HG03442 (cell line): ENCODE measurements at regions not wholly inside any gene's neighbourhood (a gene's known extent, or its start where the extent isn't known, plus 50 kb on each side); places are given as distances from the start of the nearest gene placed in this dataset.
"Not testable (repeated sequence)": the region's sequence is repeated elsewhere in the genome, so short reads cannot be mapped to it uniquely, and the experiment has no call there.

ENCODE experiments used
- ATAC-seq: cut with Tn5 transposase; IDR thresholded peaks from one replicate; pipeline ENCODE4 v1.9.1; 2021; ENCODE audit warnings: mild to moderate bottlenecking, moderate library complexity; ENCODE audit not compliant: unreplicated experiment

DNA sequence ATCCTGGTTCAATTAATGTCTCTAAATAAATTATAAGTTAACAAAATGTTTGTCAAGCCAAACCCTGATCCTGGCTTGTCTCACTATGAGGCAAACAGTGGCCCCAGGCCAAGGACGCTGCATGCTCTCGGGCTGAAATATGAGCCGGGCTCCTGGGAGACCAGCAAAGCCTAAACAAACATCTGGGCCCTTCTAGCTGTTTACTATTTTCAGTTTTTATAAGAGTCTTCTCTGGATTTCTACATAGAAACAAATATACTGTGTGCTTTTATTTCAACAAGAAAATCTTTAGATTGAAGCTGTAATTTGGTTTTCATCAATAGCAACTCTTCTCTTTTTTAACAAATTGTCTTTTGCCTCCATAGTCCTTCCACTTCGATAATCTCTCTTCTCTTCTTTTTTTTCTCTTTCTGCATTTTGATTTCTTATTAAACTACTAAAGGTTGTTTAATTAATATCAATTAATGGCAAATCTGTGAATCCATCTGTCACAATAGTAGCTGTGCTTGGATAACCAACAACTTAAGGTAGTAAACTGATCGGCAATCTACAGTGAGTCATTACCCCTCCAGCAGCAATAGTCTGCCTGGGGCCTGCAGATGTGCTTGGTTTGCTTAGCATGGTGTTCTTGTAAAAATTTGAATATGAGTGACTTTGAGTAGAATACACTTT is 83.3 kb upstream of the DNAJC1 start:
- no peak for ATAC-seq

DNA sequence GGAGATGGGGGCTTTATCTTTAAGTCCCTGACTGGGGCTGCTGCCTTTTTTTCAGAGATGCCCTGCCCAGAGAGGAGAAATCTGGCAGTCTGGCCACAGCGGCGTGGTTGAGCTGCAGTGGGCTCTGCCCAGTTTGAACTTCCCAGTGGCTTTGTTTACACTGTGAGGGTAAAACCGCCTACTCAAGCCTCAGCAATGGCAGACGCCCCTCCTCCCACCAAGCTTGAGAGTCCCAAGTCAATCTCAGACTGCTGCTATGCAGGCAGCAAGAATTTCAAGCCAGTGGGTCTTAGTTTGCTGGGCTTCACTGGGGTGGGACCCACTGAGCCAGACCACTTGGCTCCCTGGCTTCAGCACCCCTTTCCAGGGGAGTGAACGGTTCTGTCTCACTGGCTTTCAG is 76.4 kb upstream of the DNAJC1 start:
- ATAC-seq, result not testable (repeated sequence)

DNA sequence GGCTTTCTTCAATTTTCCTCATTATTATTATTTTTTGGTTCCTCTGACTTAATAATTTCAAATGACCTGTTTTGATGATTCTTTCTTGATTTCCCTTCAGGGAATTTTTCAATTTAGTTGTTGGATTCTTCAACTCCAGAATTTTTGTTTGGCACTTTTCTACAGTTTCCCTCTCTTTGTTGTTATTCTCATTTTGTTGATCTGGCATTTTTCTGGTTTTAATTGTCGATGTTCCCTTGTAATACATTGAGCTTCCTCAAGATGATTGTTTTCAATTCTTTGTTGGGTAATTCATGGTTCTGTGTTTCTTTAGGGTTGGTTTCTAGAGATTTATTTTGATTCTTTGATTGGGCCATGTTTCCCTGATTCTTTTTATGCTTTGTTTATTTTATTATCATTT is 67.8 kb upstream of the DNAJC1 start:
- ATAC-seq, result no peak

DNA sequence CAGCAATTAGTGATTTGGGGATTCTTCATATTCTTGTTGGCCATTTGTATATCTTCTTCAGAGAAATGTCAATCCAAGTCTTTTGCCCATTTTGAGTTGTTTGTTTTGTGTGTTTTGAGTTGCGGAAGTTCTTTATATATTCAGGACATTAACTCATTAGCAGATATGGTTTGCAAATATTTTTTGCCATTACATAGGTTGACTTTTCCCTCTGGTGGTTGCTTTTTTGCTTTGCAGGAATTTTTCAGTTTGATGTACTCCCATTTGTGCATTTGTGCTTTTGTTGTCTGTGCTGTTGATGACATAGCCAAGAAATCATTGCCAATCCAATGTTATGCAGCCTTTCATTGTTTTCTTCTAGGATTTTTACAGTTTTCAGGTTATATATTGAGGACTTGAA is 63.6 kb upstream of the DNAJC1 start:
- ATAC-seq, result no peak

DNA sequence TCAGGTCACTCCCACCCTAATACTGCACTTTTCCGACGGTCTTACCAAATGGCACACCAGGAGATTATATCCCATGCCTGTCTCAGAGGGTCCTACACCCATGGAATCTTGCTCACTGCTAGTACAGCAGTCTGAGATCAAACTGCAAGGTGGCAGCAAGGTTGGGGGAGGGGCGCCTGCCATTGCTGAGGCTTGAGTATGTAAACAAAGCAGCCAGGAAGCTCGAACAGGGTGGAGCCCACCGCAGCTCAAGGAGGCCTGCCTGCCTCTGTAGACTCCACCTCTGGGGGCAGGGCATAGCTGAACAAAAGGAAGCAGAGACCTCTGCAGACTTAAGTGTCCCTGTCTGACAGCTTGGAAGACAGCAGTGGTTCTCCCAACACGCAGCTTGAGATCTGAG is 57.5 kb upstream of the DNAJC1 start:
- not testable (repeated sequence) for ATAC-seq

DNA sequence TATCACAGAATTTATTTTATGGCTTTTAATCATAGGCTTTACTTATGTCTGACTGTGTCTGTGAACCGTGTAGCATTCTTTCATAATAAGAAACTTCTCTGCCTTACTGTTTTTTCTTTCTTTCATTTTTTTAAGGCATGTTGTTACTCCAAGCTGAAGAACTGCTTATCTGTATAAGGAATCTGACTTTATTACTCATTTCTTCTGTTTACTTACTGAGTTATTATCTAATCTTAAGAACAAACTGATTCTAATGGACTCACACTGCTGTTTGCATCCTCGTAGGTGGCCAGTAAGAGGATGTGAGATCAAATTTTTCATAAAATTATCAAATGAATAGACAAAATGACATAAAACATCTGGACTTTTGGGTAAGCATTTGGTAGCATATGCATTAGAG is 54.7 kb upstream of the DNAJC1 start:
- ATAC-seq, result no peak

DNA sequence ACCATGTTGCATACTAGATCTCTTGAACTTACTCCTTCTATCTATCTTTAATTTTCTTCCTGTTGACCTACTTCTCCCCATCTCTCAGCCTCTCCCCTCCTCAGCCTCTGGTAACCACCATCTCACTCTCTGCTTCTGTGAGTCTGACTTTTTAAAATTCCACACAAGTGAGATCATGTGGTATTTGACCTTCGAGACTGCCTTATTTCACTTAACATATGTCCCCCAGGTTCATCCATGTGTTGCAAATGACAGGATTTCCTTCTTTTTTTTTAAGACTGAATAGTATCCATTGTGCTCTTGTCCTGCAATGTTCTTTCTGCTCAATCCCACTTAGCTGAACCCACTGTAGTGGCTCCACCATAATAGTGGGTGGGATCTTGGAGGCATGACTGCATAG is 51.4 kb upstream of the DNAJC1 start:
- ATAC-seq, result no peak
